GM18861 (cell line): ENCODE measurements at regions not wholly inside any gene's neighbourhood (a gene's known extent, or its start where the extent isn't known, plus 50 kb on each side); places are given as distances from the start of the nearest gene placed in this dataset.
"Not testable (repeated sequence)": the region's sequence is repeated elsewhere in the genome, so short reads cannot be mapped to it uniquely, and the experiment has no call there.

ENCODE experiments used
- ATAC-seq: cut with Tn5 transposase; IDR thresholded peaks from one replicate; pipeline ENCODE4 v1.9.1; 2021; ENCODE audit not compliant: unreplicated experiment

DNA sequence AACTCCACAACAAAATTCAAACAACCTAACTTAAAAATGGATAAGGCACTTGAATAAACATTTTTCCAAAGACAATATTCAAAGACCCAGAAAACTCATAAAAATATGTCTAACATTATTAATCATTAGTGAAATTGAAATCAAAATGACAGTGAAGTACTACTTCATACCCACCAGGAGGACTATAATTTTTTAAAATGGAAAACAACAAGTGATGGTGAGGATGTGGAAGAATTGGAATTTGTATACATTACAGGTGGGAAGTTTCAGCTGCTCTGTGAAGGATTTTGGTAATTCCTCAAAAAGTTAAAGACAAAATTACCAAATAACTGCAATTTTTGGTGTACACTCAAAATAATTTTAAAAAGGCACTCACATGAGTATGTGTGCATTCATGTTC is 920.0 kb downstream of the TDRD15 start:
- ATAC-seq = no peak

DNA sequence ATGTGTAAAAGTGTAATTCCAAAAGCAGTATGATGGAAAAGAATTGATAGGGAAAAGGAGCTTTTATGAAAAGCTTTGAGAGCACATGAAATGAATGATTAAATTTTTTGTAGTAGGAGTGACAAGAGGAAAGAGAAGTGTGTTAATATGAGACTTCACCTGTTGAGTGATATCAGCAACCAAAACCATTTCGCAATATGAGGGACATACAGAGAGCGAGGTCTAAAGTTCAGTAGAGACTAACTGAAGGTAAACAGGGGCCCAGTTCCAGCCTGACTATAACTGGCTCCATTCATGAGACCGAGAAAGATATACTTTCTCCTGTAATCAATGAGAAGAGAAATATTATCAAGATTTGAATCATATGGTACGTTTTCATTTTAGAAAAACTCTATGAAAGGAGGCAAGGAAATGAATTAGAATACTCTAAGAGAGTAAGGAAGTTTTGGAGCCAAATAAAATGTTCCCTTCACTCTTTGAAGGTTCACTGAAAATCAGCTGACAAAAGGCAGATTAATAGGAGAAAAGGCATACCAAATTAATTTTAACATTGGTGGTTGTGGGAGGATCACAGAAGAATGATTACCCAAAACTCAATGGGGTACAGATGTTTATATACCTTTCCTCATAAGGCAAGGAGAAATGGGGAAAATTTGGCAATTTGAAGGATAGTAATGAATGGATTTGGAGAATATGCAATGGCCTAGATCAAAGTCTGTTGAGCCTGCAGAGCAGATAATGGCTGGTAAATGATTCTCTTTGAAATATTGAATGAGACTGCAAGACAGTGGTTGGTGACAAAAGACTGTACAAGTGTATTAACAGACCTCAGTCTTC is 932.2 kb downstream of the TDRD15 start:
- no peak for ATAC-seq

DNA sequence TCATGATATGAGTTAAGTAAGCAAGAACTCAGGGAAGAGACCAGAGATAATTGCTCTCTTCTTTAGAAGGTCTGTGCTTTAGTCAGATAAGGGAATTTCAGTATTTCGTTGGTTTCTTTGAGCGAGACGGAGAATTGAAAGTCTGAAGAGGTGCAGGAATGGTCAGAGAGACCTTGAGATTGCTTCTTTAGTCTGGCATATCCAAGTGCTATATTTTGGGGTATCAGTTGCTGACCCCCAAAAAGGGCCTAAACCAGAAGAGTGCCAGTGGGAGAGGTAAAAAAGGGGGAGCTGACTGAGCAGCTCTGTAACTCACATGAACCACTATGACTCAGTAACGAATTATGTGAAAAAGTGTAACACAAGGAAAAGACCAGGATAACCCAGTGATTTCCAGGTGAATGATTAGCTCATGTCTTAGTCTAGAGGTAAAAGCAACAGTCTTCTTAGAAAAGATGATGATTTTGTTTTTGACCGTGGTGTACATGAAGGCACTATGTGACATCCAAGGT is 932.9 kb downstream of the TDRD15 start:
- ATAC-seq = no peak

DNA sequence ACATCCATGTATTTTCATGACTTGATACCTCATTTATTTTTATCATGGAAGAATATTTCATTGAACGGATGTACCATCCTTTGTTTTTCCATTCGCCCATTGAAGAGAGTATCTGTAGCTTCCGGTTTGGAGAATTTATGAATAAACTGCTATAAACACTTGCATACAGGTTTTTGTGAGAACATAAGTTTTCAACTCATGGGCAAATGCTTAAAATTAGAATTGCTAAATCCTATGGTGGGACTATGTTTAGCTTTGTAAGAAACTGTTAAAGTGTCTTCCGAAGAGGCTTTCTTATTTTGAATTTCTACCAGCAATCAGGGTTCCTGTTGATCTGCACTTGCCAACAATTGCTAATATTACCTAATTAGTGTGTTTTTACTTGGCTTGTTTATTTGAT is 938.9 kb downstream of the TDRD15 start:
- ATAC-seq = no peak

DNA sequence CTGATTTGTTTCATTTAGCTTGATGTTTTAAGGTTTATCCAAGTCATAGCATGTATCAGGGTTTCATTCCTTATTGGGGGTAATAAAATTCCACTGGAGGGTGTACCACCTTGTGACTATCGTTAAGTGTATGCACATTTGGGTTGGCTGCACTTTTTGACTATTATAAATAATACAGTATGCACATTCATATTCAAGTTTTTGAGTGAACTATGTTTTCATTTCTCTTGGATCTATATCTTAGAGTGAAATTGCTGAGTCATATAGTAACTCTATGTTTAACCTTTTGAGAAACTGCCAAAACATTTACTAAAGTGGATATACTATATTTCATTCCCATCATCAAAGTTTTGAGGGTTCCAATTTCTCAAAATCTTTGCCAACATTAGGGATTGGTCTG is 952.7 kb downstream of the TDRD15 start:
- no peak for ATAC-seq

DNA sequence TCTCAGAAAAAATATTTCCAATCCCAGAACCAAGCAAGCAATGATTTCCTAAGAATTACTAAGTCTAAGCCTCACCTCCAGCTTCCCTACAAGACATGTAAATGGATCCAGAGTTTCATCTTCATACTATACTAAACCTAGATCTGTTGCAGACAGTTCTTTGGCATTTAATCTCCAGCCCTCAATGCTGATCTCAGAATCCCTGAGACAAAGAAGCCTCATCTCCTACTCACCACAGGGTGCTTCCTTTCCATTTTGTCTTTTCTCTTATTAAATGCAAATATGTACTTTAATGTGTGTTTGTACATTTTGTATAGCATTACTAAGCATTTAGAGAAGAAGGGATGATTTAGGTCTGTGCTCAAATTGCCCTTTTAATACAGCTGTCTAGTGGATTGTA is 954.9 kb downstream of the TDRD15 start:
- ATAC-seq = no peak

DNA sequence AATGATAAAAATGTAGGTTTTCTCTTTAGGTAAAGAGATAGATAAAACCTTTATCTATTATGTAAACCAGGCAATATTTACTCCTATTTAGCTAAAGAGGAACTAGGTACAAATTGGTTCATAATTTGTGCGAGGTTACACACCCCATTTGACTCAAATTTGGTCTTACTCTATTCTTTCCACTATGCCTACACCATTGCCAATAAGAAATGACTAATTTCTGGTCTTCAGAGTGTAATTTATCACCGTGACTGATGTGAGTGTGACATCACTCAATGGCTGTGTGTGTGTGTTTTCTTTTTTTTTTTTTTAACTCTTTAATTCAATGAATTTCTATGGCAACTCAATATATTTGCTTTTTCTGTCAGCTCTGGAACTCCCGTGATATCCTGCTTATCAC is 955.8 kb downstream of the TDRD15 start:
- no peak for ATAC-seq

DNA sequence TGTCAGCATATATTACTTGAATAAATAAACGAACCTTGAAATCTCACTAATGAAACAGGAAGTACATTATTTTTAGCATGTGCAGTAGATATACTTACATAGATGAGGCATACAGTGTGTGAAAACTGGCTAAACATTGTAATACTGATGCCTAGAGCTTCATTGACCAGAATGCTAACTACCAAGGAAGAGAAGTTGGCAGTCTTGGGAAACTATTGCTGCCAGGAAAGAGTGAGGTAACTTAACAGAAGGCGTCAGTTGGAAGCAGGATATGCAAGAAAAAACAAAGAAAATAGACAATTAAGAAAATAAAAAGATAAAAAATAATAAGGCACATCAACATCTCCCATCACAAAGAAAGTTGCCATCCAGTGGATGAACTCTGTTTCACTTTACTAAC is 963.0 kb downstream of the TDRD15 start:
- no peak for ATAC-seq

DNA sequence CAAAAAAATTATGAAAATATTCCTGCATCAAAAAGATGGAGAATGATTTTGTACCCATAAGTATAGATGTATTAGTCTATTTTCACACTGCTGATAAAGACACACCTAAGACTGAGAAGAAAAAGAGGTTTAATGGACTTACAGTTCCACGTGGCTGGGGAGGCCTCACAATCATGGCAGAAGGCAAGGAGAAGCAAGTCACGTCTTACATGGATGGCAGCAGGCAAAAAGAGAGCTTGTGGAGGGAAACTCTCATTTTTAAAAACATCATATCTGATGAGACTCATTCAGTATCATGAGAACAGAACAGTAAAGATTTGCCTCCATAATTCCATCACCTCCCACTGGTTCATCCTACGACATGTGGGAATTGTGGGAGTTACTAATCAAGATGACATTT is 979.8 kb downstream of the TDRD15 start:
- not testable (repeated sequence) for ATAC-seq

DNA sequence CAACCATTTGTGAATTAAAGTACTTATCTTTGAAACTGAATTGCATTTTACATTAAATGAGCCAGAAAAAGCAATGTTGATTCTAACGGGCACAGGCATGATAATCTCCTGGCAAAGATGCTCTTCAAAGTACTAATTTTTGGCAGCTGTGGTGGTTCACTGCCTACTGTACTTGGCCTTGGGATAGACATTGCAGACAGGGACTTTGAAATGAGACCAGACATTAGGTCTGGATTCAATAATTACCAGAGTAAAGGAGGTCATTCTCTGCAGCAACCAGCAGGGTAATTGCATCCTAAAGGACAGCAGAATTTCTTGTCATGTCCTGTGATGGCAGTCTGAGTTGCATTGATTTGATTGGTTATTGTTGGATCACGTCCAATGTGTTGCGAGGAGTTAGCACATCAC is 986.5 kb downstream of the TDRD15 start:
- no peak for ATAC-seq

DNA sequence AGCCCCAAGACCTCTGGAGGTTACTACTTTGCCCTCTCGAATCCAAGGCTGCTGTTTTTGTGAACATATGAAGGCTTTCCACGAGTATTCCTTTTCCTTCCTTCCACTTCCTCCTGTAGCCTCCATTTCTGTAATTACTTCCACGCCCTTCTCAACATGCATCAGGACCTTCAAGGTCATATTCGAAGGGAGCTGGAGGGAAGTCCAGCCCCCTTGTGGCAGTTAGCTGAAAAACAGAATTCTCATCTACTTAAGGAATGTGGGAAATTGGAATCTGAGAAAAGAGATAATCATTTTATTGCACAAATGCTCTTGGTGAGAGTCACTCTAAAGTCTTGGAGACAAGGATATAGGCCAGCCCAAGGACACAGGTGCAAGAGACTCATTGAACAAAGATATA is 1000.2 kb downstream of the TDRD15 start:
- no peak for ATAC-seq

DNA sequence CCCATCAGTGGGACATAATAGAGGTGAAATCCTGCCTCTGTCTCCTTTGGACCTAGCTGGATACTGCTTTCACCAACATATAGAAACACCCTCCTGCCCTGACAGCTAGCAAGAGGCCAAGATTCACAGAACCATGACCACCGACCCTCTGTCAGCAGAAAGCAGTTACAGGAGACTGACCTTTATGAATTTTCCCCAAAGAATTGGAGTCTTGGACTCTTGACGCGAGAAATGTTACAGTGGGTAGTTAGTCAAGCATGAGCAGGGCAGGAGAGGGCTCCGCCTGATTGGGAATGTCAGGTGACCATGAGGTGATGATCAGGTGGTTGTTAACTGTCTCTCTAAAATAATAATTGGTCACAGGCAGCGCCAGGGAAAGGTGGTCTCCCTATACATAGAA is 1002.3 kb downstream of the TDRD15 start:
- no peak for ATAC-seq

DNA sequence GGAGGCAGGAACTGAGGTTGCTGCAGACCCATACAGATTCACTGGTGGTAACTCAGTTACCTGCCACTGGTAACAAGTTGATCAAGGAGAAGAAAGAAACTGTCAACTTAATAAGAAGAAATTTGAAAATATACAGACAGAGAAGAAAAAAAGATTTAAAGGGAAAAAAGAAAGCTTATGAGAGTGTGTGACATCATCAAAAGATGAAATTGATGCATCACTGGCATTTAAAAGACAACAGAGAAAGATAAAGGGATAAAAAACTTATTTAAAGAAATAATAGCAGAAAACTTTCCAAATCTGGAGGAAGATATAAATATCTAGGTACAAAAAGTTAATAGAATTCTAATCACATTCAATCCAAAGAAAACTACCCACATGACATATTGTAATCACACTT is 1003.2 kb downstream of the TDRD15 start:
- ATAC-seq = no peak

DNA sequence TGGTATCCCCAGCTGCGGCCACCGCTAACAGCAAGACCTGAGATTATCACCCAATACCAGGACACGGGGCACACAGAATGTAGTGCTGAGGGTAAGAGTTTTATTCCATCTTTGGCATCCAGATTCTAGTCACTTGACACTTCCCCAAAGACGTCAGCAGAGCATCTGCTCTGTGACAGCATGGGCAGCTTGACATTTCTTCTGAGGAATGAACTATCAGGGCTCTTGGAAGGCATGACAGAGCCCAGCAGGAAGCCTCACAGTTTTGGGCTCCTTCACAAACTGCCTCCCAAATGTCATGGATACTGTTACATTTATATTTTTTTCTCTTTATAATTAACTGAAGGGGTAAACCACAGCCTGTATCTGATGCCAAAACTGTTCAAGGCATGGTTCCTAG is 1010.7 kb downstream of the TDRD15 start:
- ATAC-seq = no peak

DNA sequence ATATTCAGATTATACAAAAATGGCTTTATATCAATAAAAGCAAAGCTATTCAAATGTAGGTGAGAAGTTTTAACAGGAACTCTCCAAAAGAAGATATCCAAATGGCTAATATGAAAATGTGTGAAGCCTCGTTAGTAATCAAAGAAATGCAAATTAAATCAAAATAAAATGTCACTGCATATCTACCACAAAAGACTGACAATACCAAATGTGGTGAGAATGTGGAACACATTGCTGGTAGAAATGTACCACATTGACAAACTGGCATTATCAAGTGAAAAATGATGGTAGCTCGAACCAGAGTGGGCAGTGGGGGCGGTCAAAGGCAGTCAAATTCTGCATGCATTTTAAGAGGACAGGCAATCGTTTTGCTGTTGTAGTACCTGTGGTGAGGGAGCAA is 1012.7 kb downstream of the TDRD15 start:
- ATAC-seq = no peak

DNA sequence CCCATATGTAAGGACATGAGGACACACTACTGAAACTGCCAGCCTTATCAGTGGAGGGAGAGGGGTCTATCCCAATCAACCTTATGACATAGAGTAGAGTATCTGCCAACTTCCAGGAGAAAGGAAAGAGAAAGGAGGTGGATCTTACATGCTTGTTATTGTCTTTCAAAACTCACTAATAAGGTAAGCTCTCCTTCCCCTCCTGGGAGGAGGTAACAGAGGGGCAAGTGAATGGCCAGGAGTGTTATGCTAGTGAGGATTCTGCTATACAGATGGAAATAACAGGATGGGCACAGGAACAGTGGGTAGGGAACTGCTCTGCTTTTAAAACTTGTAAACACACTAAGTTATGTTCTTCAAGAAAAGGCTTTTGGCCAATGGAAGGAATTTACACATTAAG is 1020.1 kb downstream of the TDRD15 start:
- no peak for ATAC-seq

DNA sequence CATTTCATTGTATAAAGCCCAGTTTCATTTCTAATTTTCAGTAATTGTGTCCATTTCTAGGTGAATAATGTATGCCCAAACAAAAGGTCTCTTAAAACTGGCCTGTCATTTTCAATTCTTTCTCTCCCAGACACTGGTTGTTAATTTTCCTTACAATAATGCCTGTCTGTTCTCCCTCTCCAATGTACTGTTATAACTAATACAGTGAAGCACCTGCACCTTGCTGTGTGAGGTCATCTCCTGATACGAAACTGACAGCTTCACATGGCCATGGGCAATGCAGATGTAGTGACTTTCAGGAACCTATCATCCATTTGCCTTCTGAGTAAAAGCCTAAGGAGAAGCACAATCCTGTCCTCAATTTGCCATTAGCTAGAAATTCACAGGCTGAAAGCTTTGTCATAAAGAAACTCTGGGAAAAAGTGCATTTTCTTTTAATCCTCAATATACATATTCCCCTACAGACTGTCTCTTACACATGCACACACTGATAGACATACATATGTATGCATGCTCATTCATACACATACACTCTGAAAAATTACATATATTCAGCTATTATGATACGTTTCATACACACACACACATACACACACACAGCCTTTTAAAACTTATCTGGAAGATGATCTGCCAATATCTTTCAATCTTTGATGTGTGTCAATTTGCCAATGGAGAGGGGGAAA is 1030.3 kb downstream of the TDRD15 start:
- no peak for ATAC-seq

DNA sequence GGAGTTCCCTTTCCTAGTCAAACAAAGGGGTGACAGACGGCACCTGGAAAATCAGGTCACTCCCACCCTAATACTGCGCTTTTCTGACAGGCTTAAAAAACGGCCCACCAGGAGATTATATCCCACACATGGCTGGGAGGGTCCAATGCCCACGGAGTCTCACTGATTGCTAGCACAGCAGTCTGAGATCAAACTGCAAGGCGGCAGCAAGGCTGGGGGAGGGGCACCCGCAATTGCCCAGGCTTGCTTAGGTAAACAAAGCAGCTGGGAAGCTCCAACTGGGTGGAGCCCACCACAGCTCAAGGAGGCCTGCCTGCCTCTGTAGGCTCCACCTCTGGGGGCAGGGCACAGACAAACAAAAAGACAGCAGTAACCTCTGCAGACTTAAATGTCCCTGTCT is 1032.9 kb downstream of the TDRD15 start:
- not testable (repeated sequence) for ATAC-seq

DNA sequence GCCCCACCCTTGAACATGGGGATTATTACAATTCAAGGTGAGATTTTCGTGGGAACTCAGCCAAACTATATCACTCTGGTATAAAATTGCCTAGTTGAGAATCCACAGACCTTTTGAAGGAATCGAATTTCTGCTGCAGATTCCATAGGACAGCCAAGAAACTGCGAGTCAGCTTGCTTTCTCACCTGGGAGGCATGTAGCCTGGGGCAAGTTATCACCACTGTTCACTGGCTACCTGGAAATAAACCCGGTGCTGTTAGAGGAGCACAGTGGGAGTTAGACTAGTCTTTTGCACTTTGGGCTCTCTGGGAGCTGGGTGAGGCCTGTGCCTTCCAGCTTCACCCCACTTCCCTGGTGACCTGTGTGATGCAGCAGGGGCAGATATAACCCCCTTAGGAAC is 1043.5 kb downstream of the TDRD15 start:
- ATAC-seq = no peak

DNA sequence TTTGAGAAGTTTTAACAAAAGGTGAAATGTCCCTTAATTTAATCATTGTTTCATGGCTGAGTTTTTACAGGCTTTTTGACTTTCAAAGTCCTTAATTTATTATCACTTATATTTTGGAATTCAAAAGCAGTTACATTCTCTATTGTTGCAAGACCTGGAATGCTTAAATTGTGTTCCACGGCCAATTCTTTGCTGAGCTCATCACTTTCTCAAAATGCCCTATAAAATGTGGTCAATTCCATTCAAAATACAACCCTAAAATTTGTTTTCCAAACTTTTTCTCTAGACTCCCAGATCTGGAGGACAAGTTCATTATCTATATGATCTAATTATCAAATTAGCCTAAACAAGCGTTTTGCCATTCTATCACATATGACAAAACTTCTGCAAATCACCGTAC is 1051.2 kb downstream of the TDRD15 start:
- ATAC-seq = no peak

DNA sequence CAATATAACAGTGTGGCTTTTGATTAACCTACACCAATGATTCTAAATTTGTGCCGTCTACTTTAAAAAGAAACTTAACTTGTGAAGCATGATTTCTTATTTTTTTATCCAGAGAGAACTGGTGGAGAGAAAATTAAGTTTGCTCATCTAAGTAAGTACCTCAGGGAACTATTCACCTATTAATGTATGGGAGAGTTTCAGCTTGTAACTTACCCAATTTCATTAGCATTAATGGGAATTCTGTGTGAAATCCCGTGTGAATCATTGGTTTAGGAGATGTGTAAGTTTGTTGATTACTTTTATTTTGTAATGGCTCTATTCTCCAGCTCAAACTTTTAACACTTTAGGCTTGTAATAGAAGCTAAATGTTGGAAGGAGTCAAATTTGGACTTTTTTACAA is 1061.5 kb downstream of the TDRD15 start:
- ATAC-seq = no peak

DNA sequence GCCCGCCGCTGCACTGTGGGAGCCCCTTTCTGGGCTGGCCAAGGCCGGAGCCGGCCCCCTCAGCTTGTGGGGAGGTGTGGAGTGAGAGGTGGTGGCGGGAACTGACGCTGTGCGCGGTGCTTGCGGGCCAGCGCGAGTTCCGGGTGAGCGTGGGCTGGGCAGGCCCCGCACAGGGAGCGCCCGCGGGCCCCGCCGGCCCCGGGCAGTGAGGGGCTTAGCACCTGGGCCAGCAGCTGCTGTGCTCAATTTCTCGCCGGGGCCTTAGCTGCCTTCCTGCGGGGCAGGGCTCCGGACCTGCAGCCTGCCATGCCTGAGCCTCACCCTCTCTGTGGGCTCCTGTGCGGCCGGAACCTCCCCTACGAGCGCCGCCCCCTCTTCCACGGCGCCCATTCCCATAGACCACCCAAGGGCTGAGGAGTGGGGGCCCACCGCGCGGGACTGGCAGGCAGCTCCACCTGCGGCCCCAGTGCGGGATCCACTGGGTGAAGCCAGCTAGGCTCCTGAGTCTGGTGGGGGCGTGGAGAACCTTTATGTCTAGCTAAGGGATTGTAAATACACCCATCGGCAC is 1062.6 kb downstream of the TDRD15 start:
- not testable (repeated sequence) for ATAC-seq
